GM23338 (cell line): ENCODE measurements at regions not wholly inside any gene's neighbourhood (a gene's known extent, or its start where the extent isn't known, plus 50 kb on each side); places are given as distances from the start of the nearest gene placed in this dataset.

ENCODE experiments used
- ATAC-seq: fragments of 200-7000 bp; cut with Tn5 transposase; 3 replicates; pipeline ENCODE4 v1.9.1; 2020
- DNase-seq: peaks from one replicate; pipeline ENCODE4 v3.0.0-alpha.2; 2015; ENCODE audit warnings: low spot score
- H2AFZ ChIP-seq: fragments of 200-600 bp; sonication (generic); 2 replicates; pipeline ENCODE4 v1.8.0; 2016; ENCODE audit warnings: antibody characterized with exemption, mild to moderate bottlenecking, moderate library complexity
- H3F3A ChIP-seq: fragments of 200-600 bp; sonication (generic); replicated peaks from 2 replicates; pipeline ENCODE4 v1.8.0; 2017; ENCODE audit warnings: antibody characterized with exemption, mixed run types, low read depth
- H3K27ac ChIP-seq: fragments of 200-600 bp; sonication (generic); 2 replicates; pipeline ENCODE4 v1.6.1; 2016; ENCODE audit warnings: low read depth
- H3K27me3 ChIP-seq: fragments of 200-600 bp; sonication (generic); 2 replicates; pipeline ENCODE4 v1.8.0; 2016; ENCODE audit warnings: mild to moderate bottlenecking, mixed run types, moderate library complexity; ENCODE audit not compliant: insufficient read depth
- H3K36me3 ChIP-seq: fragments of 200-600 bp; sonication (generic); 2 replicates; pipeline ENCODE4 v1.8.0; 2016; ENCODE audit warnings: mild to moderate bottlenecking; ENCODE audit not compliant: insufficient read depth
- H3K4me1 ChIP-seq: fragments of 200-600 bp; sonication (generic); 2 replicates; pipeline ENCODE4 v1.8.0; 2016; ENCODE audit warnings: mild to moderate bottlenecking, moderate library complexity; ENCODE audit not compliant: insufficient read depth
- H3K4me2 ChIP-seq: fragments of 200-600 bp; sonication (generic); 2 replicates; pipeline ENCODE4 v1.7.1; 2017; ENCODE audit warnings: mixed run types
- H3K4me3 ChIP-seq: fragments of 200-600 bp; sonication (generic); 2 replicates; pipeline ENCODE4 v1.6.1; 2016; ENCODE audit warnings: mixed run types
- H3K79me2 ChIP-seq: fragments of 200-600 bp; sonication (generic); replicated peaks from 2 replicates; pipeline ENCODE4 v1.8.0; 2017; ENCODE audit warnings: mild to moderate bottlenecking; ENCODE audit not compliant: insufficient read depth
- H3K9me2 ChIP-seq: fragments of 200-600 bp; sonication (generic); 2 replicates; pipeline ENCODE4 v1.8.0; 2017; ENCODE audit not compliant: insufficient read depth
- H4K20me1 ChIP-seq: fragments of 200-600 bp; sonication (generic); replicated peaks from 2 replicates; pipeline ENCODE4 v1.8.0; 2017; ENCODE audit warnings: mild to moderate bottlenecking; ENCODE audit not compliant: insufficient read depth
- H3K27ac Mint-ChIP-seq: 2 replicates; pipeline ENCODE4 v1.8.0; 2020; ENCODE audit warnings: inconsistent platforms, mild to moderate bottlenecking, moderate library complexity, mixed read lengths
- H3K27me3 Mint-ChIP-seq: 3 replicates; pipeline ENCODE4 v1.8.0; 2022; ENCODE audit warnings: low read depth, mild to moderate bottlenecking, moderate library complexity, mixed read lengths, inconsistent platforms; ENCODE audit not compliant: insufficient read depth, poor library complexity
- H3K36me3 Mint-ChIP-seq: 3 replicates; pipeline ENCODE4 v1.8.0; 2021; ENCODE audit warnings: low read depth, mild to moderate bottlenecking, inconsistent platforms, moderate library complexity, mixed read lengths
- H3K4me1 Mint-ChIP-seq: 3 replicates; pipeline ENCODE4 v1.8.0; 2020; ENCODE audit warnings: mild to moderate bottlenecking, inconsistent platforms, mixed read lengths
- H3K4me3 Mint-ChIP-seq: 3 replicates; pipeline ENCODE4 v1.8.0; 2021; ENCODE audit warnings: moderate library complexity, mild to moderate bottlenecking, inconsistent platforms, mixed read lengths
- H3K9me3 Mint-ChIP-seq: 3 replicates; pipeline ENCODE4 v1.8.0; 2020; ENCODE audit warnings: moderate library complexity, mild to moderate bottlenecking, inconsistent platforms, mixed read lengths
- CREB1 ChIP-seq: fragments of 250-450 bp; sonication (Bioruptor Pico); IDR thresholded peaks from 2 replicates; pipeline ENCODE4 v1.5.0; 2020; ENCODE audit warnings: low read depth, mild to moderate bottlenecking, moderate library complexity
- EZH2 ChIP-seq: fragments of 200-600 bp; sonication (generic); IDR thresholded peaks from one replicate; pipeline ENCODE4 v1.8.0; 2017; ENCODE audit warnings: antibody characterized with exemption, mild to moderate bottlenecking, low read depth; ENCODE audit not compliant: unreplicated experiment
- EZH2phosphoT487 ChIP-seq: fragments of 200-600 bp; sonication (generic); IDR thresholded peaks from one replicate; pipeline ENCODE4 v1.8.1; 2018; ENCODE audit warnings: antibody characterized with exemption; ENCODE audit not compliant: unreplicated experiment
- JUNB ChIP-seq: IDR thresholded peaks from one replicate; pipeline ENCODE4 v1.6.1; 2016; ENCODE audit warnings: antibody characterized with exemption; ENCODE audit not compliant: unreplicated experiment
- NANOG ChIP-seq: IDR thresholded peaks from 2 replicates; pipeline ENCODE4 v1.6.1; 2016; ENCODE audit warnings: antibody characterized with exemption, borderline replicate concordance
- POLR2AphosphoS5 ChIP-seq: IDR thresholded peaks from 2 replicates; pipeline ENCODE4 v1.6.1; 2016; ENCODE audit warnings: antibody characterized with exemption, low read depth
- STAT1 ChIP-seq: IDR thresholded peaks from one replicate; pipeline ENCODE4 v1.6.1; 2016; ENCODE audit warnings: antibody characterized with exemption; ENCODE audit not compliant: unreplicated experiment
- ZNF114 ChIP-seq: fragments of 250-450 bp; sonication (Bioruptor Pico); IDR thresholded peaks from 2 replicates; pipeline ENCODE4 v1.5.0; 2020; ENCODE audit warnings: mild to moderate bottlenecking, moderate library complexity
- ZNF331 ChIP-seq: fragments of 250-450 bp; sonication (Bioruptor Pico); IDR thresholded peaks from 2 replicates; pipeline ENCODE4 v1.5.0; 2020; ENCODE audit warnings: low read depth, mild to moderate bottlenecking, moderate library complexity
- TF ChIP-seq, protein P1 (sequence below): fragments of 250-450 bp; sonication (Bioruptor Pico); IDR thresholded peaks from 2 replicates; pipeline ENCODE4 v1.5.0; 2020; ENCODE audit warnings: mild to moderate bottlenecking, moderate library complexity
- TF ChIP-seq, protein P2 (sequence below), 2 experiments: fragments of 200-600 bp in 1 of 2; sonication (generic) in 1 of 2; conservative IDR thresholded peaks; 2 replicates each; pipeline versions ENCODE4 v1.5.1 to v1.6.1; 2016 to 2017; ENCODE audit warnings: antibody characterized with exemption in 2 of 2, low read depth in 2 of 2, mild to moderate bottlenecking in 2 of 2, moderate library complexity in 1 of 2
- TF ChIP-seq, protein P3 (sequence below): IDR thresholded peaks from 2 replicates; pipeline ENCODE4 v1.6.1; 2016; ENCODE audit warnings: antibody characterized with exemption
- TF ChIP-seq, protein P4 (sequence below): IDR thresholded peaks from one replicate; pipeline ENCODE4 v1.6.1; 2018; ENCODE audit warnings: antibody characterized with exemption; ENCODE audit not compliant: unreplicated experiment

DNA sequence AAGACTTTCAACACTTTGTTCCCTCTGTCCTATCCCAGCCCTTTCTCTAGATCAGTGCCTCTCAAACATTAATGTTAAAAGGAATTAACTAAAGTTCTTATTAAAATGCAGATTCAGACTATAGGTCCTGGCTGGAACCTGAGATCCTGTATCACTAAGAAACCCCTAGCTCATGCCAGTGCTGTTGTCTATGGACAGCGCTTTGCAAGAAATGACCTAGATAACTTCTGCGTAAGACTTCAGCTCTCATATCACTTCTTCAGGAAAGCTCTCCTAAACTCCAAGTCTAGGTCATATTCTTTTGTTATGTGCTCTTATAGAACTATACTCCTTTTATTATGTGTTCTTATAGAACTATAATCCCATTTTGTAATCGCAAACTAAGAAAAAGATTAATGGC is 67.8 kb upstream of the CDIN1 start:
- Histone ChIP-seq H3K4me1 (no peaks in the 10 kb centered on the region), H3K27ac (no peak overlapping the region), H3K9me2 (no peaks in the 10 kb centered on the region), H3K4me3 (no peak overlapping the region), H3K4me2 (no peak overlapping the region), H3F3A (no peaks in the 10 kb centered on the region), H3K79me2 (no peaks in the 10 kb centered on the region), H4K20me1 (no peaks in the 10 kb centered on the region), H2AFZ (no peak overlapping the region), H3K27me3 (no peaks in the 10 kb centered on the region), H3K36me3 (no peaks in the 10 kb centered on the region)
- Mint-ChIP-seq H3K27ac (no peak overlapping the region), H3K27me3 (no peaks in the 10 kb centered on the region), H3K36me3 (no peaks in the 10 kb centered on the region), H3K4me1 (peaks cover 10% of the 10 kb centered on the region; the same call in 2 of the 3 replicates), H3K9me3 (no peaks in the 10 kb centered on the region), H3K4me3 (no peak overlapping the region)
- ATAC-seq (no peak), DNase-seq (no peak)
- TF ChIP-seq, protein P1, sequence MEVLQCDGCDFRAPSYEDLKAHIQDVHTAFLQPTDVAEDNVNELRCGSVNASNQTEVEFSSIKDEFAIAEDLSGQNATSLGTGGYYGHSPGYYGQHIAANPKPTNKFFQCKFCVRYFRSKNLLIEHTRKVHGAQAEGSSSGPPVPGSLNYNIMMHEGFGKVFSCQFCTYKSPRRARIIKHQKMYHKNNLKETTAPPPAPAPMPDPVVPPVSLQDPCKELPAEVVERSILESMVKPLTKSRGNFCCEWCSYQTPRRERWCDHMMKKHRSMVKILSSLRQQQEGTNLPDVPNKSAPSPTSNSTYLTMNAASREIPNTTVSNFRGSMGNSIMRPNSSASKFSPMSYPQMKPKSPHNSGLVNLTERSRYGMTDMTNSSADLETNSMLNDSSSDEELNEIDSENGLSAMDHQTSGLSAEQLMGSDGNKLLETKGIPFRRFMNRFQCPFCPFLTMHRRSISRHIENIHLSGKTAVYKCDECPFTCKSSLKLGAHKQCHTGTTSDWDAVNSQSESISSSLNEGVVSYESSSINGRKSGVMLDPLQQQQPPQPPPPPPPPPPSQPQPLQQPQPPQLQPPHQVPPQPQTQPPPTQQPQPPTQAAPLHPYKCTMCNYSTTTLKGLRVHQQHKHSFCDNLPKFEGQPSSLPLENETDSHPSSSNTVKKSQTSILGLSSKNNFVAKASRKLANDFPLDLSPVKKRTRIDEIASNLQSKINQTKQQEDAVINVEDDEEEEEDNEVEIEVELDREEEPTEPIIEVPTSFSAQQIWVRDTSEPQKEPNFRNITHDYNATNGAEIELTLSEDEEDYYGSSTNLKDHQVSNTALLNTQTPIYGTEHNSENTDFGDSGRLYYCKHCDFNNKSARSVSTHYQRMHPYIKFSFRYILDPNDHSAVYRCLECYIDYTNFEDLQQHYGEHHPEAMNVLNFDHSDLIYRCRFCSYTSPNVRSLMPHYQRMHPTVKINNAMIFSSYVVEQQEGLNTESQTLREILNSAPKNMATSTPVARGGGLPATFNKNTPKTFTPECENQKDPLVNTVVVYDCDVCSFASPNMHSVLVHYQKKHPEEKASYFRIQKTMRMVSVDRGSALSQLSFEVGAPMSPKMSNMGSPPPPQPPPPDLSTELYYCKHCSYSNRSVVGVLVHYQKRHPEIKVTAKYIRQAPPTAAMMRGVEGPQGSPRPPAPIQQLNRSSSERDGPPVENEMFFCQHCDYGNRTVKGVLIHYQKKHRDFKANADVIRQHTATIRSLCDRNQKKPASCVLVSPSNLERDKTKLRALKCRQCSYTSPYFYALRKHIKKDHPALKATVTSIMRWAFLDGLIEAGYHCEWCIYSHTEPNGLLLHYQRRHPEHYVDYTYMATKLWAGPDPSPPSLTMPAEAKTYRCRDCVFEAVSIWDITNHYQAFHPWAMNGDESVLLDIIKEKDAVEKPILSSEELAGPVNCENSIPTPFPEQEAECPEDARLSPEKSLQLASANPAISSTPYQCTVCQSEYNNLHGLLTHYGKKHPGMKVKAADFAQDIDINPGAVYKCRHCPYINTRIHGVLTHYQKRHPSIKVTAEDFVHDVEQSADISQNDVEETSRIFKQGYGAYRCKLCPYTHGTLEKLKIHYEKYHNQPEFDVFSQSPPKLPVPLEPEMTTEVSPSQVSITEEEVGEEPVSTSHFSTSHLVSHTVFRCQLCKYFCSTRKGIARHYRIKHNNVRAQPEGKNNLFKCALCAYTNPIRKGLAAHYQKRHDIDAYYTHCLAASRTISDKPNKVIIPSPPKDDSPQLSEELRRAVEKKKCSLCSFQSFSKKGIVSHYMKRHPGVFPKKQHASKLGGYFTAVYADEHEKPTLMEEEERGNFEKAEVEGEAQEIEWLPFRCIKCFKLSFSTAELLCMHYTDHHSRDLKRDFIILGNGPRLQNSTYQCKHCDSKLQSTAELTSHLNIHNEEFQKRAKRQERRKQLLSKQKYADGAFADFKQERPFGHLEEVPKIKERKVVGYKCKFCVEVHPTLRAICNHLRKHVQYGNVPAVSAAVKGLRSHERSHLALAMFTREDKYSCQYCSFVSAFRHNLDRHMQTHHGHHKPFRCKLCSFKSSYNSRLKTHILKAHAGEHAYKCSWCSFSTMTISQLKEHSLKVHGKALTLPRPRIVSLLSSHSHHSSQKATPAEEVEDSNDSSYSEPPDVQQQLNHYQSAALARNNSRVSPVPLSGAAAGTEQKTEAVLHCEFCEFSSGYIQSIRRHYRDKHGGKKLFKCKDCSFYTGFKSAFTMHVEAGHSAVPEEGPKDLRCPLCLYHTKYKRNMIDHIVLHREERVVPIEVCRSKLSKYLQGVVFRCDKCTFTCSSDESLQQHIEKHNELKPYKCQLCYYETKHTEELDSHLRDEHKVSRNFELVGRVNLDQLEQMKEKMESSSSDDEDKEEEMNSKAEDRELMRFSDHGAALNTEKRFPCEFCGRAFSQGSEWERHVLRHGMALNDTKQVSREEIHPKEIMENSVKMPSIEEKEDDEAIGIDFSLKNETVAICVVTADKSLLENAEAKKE (CRISPR knock-in tag): no peak
- TF ChIP-seq NANOG: no peak
- TF ChIP-seq EZH2: no peak
- TF ChIP-seq, protein P2, sequence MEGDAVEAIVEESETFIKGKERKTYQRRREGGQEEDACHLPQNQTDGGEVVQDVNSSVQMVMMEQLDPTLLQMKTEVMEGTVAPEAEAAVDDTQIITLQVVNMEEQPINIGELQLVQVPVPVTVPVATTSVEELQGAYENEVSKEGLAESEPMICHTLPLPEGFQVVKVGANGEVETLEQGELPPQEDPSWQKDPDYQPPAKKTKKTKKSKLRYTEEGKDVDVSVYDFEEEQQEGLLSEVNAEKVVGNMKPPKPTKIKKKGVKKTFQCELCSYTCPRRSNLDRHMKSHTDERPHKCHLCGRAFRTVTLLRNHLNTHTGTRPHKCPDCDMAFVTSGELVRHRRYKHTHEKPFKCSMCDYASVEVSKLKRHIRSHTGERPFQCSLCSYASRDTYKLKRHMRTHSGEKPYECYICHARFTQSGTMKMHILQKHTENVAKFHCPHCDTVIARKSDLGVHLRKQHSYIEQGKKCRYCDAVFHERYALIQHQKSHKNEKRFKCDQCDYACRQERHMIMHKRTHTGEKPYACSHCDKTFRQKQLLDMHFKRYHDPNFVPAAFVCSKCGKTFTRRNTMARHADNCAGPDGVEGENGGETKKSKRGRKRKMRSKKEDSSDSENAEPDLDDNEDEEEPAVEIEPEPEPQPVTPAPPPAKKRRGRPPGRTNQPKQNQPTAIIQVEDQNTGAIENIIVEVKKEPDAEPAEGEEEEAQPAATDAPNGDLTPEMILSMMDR (conservative IDR thresholded peaks at IDR 0.05; ENCODE audit: low read depth in 2 of 2): no peak
- no peak for TF ChIP-seq STAT1
- no peak for TF ChIP-seq JUNB
- no peak for TF ChIP-seq CREB1 (CRISPR knock-in tag)
- no peak for TF ChIP-seq POLR2AphosphoS5
- no peak for TF ChIP-seq ZNF114
- no peak for TF ChIP-seq ZNF331
- no peak for TF ChIP-seq EZH2phosphoT487
- TF ChIP-seq, protein P3, sequence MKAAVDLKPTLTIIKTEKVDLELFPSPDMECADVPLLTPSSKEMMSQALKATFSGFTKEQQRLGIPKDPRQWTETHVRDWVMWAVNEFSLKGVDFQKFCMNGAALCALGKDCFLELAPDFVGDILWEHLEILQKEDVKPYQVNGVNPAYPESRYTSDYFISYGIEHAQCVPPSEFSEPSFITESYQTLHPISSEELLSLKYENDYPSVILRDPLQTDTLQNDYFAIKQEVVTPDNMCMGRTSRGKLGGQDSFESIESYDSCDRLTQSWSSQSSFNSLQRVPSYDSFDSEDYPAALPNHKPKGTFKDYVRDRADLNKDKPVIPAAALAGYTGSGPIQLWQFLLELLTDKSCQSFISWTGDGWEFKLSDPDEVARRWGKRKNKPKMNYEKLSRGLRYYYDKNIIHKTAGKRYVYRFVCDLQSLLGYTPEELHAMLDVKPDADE: no peak
- TF ChIP-seq, protein P4, sequence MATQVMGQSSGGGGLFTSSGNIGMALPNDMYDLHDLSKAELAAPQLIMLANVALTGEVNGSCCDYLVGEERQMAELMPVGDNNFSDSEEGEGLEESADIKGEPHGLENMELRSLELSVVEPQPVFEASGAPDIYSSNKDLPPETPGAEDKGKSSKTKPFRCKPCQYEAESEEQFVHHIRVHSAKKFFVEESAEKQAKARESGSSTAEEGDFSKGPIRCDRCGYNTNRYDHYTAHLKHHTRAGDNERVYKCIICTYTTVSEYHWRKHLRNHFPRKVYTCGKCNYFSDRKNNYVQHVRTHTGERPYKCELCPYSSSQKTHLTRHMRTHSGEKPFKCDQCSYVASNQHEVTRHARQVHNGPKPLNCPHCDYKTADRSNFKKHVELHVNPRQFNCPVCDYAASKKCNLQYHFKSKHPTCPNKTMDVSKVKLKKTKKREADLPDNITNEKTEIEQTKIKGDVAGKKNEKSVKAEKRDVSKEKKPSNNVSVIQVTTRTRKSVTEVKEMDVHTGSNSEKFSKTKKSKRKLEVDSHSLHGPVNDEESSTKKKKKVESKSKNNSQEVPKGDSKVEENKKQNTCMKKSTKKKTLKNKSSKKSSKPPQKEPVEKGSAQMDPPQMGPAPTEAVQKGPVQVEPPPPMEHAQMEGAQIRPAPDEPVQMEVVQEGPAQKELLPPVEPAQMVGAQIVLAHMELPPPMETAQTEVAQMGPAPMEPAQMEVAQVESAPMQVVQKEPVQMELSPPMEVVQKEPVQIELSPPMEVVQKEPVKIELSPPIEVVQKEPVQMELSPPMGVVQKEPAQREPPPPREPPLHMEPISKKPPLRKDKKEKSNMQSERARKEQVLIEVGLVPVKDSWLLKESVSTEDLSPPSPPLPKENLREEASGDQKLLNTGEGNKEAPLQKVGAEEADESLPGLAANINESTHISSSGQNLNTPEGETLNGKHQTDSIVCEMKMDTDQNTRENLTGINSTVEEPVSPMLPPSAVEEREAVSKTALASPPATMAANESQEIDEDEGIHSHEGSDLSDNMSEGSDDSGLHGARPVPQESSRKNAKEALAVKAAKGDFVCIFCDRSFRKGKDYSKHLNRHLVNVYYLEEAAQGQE: no peak
